ENCODE measurements at regions not wholly inside any gene's neighbourhood (a gene's known extent, or its start where the extent isn't known, plus 50 kb on each side); places are given as distances from the start of the nearest gene placed in this dataset.

- TF ChIP-seq, protein P1, sequence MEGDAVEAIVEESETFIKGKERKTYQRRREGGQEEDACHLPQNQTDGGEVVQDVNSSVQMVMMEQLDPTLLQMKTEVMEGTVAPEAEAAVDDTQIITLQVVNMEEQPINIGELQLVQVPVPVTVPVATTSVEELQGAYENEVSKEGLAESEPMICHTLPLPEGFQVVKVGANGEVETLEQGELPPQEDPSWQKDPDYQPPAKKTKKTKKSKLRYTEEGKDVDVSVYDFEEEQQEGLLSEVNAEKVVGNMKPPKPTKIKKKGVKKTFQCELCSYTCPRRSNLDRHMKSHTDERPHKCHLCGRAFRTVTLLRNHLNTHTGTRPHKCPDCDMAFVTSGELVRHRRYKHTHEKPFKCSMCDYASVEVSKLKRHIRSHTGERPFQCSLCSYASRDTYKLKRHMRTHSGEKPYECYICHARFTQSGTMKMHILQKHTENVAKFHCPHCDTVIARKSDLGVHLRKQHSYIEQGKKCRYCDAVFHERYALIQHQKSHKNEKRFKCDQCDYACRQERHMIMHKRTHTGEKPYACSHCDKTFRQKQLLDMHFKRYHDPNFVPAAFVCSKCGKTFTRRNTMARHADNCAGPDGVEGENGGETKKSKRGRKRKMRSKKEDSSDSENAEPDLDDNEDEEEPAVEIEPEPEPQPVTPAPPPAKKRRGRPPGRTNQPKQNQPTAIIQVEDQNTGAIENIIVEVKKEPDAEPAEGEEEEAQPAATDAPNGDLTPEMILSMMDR (conservative IDR thresholded peaks at IDR 0.05; ENCODE audit: low read depth in 2 of 2), result no peak
- TF ChIP-seq EZH2phosphoT487 (IDR thresholded peaks at IDR 0.05; ENCODE audit: unreplicated experiment) (no peak), REST (IDR thresholded peaks at IDR 0.05; ENCODE audit: unreplicated experiment) (no peak), EZH2 (IDR thresholded peaks at IDR 0.05; ENCODE audit: low read depth, unreplicated experiment) (no peak), JUNB (IDR thresholded peaks at IDR 0.05; ENCODE audit: unreplicated experiment) (no peak), ZNF114 (CRISPR knock-in tag; IDR thresholded peaks at IDR 0.05) (no peak), POLR2AphosphoS5 (IDR thresholded peaks at IDR 0.05; ENCODE audit: low read depth) (no peak), CREB1 (CRISPR knock-in tag; IDR thresholded peaks at IDR 0.05; ENCODE audit: low read depth) (no peak), ZNF331 (CRISPR knock-in tag; IDR thresholded peaks at IDR 0.05; ENCODE audit: low read depth) (no peak), NANOG (IDR thresholded peaks at IDR 0.05; ENCODE audit: borderline replicate concordance) (no peak)
These were observed 147.3 kb downstream of the YTHDC2 start for GRCh38 chr5:113660706-113661250.
